Nephron (organoid): ENCODE measurements at regions not wholly inside any gene's neighbourhood (a gene's known extent, or its start where the extent isn't known, plus 50 kb on each side); places are given as distances from the start of the nearest gene placed in this dataset.

Experiments
- H3K27ac Mint-ChIP-seq, 3 experiments: 2 replicates each; pipeline ENCODE4 v1.8.0; 2020; ENCODE audit warnings: mixed read lengths in 3 of 3, mild to moderate bottlenecking in 2 of 3, moderate library complexity in 1 of 3
- H3K27me3 Mint-ChIP-seq: 2 replicates; pipeline ENCODE4 v1.8.0; 2021; ENCODE audit warnings: low read depth, mild to moderate bottlenecking, moderate library complexity, mixed read lengths
- H3K36me3 Mint-ChIP-seq: 2 replicates; pipeline ENCODE4 v1.8.0; 2020; ENCODE audit warnings: low read depth, mixed read lengths
- H3K4me1 Mint-ChIP-seq: 2 replicates; pipeline ENCODE4 v1.8.0; 2020; ENCODE audit warnings: mixed read lengths
- H3K4me3 Mint-ChIP-seq, 3 experiments: 2 replicates each; pipeline ENCODE4 v1.8.0; 2020; ENCODE audit warnings: mild to moderate bottlenecking in 3 of 3, mixed read lengths in 3 of 3, moderate library complexity in 2 of 3
- H3K9me3 Mint-ChIP-seq: 2 replicates; pipeline ENCODE4 v1.8.0; 2020; ENCODE audit warnings: mixed read lengths
- CTCF ChIP-seq, 3 experiments: fragments of 200-600 bp; sonication (generic); IDR thresholded peaks; one replicate each; pipeline ENCODE4 v1.5.0; 2021; ENCODE audit warnings: antibody characterized with exemption in 3 of 3; ENCODE audit not compliant: unreplicated experiment in 3 of 3

- TF ChIP-seq CTCF (IDR thresholded peaks at IDR 0.05; ENCODE audit: unreplicated experiment in 3 of 3) = no peak
- peaks cover 5% of the 10 kb centered on the region for H3K36me3 Mint-ChIP-seq
- peaks cover 25% of the 10 kb centered on the region for H3K4me1 Mint-ChIP-seq
- peaks cover 20% of the 10 kb centered on the region for H3K27me3 Mint-ChIP-seq
- H3K4me3 Mint-ChIP-seq = no peak overlapping the region
- H3K27ac Mint-ChIP-seq = peak overlapping the region; percentile 2 to 40 (median 15)
- H3K9me3 Mint-ChIP-seq = peaks cover 5% of the 10 kb centered on the region
These were observed 133.6 kb downstream of the SHANK2 start for GRCh38 chr11:71118671-71119250.

DNA sequence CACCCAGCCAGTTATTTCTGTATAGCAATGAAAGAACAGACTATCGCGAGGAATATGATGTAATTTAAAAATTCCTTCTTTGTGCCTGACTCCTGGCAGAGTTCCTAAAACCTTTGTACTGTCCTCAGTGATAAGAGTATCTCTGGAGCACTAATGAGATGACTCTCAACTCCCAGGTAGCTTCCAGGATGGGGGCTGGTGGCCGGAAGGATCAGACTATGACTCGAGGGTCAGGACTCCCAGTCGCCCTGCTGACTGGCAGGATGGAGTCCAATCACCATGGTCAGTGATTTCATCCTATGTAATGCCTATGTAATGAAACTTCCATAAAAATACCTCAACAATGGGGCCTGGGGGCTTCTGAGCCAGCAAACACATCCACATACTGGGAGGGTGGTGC is 135.1 kb downstream of the SHANK2 start:
- no peak overlapping the region for H3K27ac Mint-ChIP-seq
- H3K9me3 Mint-ChIP-seq = no peaks in the 10 kb centered on the region
- TF ChIP-seq CTCF (IDR thresholded peaks at IDR 0.05; ENCODE audit: unreplicated experiment in 3 of 3) = no peak
- no peak overlapping the region for H3K4me3 Mint-ChIP-seq
- H3K4me1 Mint-ChIP-seq = peaks cover 29% of the 10 kb centered on the region
- H3K36me3 Mint-ChIP-seq = peaks cover 4% of the 10 kb centered on the region
- H3K27me3 Mint-ChIP-seq = peaks cover 20% of the 10 kb centered on the region

- Mint-ChIP-seq H3K36me3 (peaks cover 4% of the 10 kb centered on the region), H3K27me3 (peaks cover 26% of the 10 kb centered on the region), H3K4me3 (no peak overlapping the region), H3K4me1 (peaks cover 29% of the 10 kb centered on the region), H3K27ac (no peak overlapping the region), H3K9me3 (no peaks in the 10 kb centered on the region)
- no peak for TF ChIP-seq CTCF (IDR thresholded peaks at IDR 0.05; ENCODE audit: unreplicated experiment in 3 of 3)
These were observed 135.7 kb downstream of the SHANK2 start for GRCh38 chr11:71116693-71117040.

DNA sequence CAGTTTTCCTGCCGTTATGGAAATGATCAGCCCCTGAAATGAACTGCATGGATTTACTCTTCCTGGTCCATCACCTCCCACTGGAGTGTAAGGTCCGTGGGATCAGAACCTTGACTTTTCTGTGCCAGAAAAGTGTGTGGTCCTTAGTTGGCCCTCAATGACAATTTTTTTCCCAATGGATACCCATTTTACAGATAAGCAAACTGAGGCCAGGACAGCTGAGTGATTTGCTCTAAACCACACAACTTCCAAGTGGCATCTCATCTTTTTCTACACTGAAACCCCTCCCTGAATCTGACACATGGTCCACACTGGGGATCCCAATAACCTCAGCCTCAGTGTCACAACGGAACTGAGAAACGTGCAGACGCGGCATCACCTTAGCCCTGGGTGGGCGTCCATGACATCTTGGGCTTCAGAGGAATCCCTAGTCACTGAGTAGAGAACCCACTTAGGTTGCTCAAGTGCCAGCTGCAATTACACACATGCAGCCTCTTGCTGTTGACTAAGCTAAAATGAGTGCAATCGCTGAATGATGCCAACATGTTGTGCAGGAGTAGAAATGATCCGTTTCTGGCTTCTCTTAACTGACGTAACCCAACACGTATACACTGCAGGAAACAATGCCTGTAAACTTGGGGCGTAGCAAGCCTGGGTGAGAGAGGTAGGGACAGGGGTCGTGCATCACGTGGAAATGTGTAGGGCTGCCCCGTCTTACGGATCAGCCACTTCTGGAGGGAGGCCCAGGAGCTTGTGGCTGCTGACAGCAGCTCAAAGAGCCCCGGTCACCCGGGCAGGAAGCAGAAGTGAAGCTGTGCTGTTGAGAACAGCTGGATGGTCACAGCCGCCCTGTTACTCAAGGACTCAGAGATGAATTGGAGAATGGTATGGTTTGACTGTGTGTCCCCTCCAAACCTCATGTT is 136.3 kb downstream of the SHANK2 start:
- Mint-ChIP-seq H3K27ac (no peak overlapping the region), H3K4me3 (no peak overlapping the region), H3K9me3 (no peaks in the 10 kb centered on the region), H3K4me1 (peaks cover 29% of the 10 kb centered on the region), H3K36me3 (peaks cover 4% of the 10 kb centered on the region), H3K27me3 (peaks cover 28% of the 10 kb centered on the region)
- no peak for TF ChIP-seq CTCF (IDR thresholded peaks at IDR 0.05; ENCODE audit: unreplicated experiment in 3 of 3)

- H3K27ac Mint-ChIP-seq = no peak overlapping the region
- no peaks in the 10 kb centered on the region for H3K9me3 Mint-ChIP-seq
- no peak for TF ChIP-seq CTCF (IDR thresholded peaks at IDR 0.05; ENCODE audit: unreplicated experiment in 3 of 3)
- H3K27me3 Mint-ChIP-seq = peaks cover 31% of the 10 kb centered on the region
- peaks cover 13% of the 10 kb centered on the region for H3K4me1 Mint-ChIP-seq
- peaks cover 4% of the 10 kb centered on the region for H3K36me3 Mint-ChIP-seq
- no peak overlapping the region for H3K4me3 Mint-ChIP-seq
These were observed 138.1 kb downstream of the SHANK2 start for GRCh38 chr11:71114124-71114851.
